ENCODE measurements at regions not wholly inside any gene's neighbourhood (a gene's known extent, or its start where the extent isn't known, plus 50 kb on each side); places are given as distances from the start of the nearest gene placed in this dataset.
"Not testable (repeated sequence)": the region's sequence is repeated elsewhere in the genome, so short reads cannot be mapped to it uniquely, and the experiment has no call there.

DNA sequence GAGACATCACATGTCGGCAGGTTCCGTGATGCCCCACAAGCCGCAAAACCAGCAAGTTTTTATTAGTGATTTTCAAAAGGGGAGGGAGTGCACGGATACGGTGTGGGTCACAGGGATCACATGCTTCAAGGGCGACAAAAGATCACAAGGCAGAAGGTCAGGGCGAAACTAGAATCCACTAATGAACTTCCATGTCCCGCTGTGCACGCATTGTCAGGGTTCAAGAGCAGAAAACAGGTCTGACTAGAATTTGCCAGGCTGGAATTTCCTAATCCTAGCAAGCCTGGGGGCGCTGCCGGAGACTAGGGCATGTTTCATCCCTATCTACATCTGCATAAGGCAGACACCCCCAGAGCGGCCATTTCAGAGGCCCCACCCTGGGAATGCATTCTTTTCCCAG is 225.2 kb downstream of the NPHP4 start:
- not testable (repeated sequence) for DNase-seq (ENCODE audit: low read depth)

DNA sequence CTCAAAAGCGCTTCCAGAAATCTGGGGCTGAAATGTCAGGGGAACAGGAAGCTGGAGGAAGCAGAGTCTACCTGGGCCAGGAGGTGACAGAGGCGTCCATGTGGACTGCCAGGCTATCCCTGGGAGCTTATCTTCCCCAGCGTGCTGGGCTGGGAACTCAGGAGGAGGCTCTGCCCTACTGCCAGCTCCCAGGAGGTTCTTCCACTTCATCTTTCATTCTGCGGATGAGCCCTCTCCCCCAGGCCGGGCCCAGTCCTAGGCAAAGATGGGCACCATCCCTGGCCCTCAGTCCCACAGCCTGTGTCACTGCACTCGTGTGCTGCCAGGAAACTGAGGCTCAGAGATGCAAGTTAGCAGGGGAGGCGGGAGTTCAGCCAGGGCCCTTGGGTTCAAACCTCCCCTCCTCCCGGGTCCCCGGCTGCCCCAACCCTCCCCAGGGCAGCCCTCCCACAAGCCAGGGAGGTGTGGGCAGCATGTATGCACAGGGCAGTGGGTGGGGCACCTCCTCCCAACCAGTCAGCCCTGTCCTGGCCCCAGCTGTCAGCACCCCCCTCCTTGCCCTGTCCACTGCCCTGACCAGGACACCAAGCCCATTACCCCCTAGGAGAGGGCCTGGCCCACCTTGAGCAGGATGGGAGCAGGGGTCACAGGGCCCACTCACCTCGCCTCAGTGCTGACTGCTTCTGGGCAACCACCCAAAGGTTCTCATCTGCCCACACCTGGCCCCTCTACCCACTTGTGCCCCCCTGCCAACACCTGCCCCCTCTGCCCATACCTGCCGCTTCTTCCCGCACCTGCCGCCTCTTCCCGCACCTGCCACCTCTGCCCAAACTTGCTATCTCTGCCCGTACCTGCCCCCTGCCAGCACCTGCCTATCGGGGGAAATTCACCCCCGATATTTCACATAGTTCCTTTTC is 226.0 kb downstream of the NPHP4 start:
- no peak for DNase-seq (ENCODE audit: low read depth)

DNA sequence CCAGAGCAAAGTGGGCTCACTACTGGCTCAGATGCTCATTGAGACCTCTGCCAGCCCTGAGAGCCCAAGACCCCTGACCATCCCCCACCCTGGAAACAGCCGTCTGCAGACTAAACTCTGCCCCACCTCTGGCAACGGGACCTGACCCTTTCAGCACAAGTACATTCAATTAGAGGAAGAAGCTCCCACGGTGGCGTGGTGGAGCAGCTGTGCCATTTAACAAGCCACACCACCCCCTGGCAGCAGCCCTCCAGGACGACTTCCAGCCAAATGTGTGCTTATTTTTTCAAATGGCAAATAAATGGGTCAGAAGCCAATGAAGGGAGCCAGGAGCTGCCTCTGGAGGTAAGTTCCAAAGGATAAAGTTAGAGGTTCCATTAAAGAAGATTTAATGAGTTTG is 226.7 kb downstream of the NPHP4 start:
- no peak for DNase-seq (ENCODE audit: low read depth)

DNA sequence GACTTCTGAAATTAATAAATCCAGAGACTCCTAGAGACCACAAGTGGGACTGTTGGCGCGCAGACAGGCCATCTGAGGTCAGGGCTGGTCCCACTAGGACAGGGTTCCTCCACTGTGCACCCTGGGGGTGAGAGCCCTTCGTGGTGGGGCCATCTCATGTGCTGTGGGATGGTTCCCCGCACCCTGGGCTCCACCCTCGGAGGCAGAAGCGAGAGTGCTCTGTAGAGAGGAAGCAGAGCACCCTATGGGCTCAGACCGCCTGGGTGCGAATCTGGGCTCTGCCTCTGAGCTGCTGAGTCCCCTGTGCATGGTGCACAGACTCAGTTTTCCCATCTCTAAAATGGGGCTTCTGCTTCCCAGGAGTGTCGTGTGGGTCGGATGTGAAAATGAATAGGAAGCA is 227.3 kb downstream of the NPHP4 start:
- no peak for DNase-seq (ENCODE audit: low read depth)

GRCh38 chr1:5764464-5764863 is 227.8 kb downstream of the NPHP4 start:
- DNase-seq (ENCODE audit: low read depth) = no peak

DNA sequence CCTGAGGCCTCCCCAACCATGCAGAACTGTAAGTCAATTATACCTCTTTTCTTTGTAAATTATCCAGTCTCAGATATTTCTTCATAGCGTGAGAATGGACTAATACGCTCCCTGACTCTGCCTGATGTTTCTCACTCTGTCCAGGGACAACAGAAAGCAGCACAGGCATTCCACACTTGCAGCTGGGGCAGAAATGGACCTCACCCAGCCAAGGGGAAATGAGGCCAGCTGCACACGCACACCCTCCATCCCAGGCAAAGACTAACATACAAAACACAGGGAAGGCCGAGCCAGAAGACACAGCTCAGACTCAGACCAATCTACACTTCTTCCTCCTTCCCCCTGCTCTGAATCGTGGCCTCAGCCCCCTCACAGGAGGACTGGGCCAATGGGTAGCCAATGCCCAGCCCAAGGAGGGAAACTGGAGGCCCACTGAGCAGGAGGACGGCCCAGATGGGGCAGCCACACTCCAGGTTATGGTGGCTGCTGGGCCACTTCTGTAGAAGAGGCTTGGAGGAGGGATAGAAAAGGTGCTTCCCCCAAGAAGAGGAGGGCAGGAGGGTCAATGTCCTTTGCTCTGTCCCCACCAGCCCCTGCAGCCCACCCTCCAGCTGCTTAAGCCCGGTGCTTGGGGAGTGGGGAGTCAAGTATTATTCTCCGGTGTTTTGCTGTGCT is 228.4 kb downstream of the NPHP4 start:
- no peak for DNase-seq (ENCODE audit: low read depth)

GRCh38 chr1:5758859-5759578 is 233.2 kb downstream of the NPHP4 start:
- no peak for DNase-seq (ENCODE audit: low read depth)

- DNase-seq (ENCODE audit: low read depth) = no peak
Measured at GRCh38 chr1:5758000-5758858, 234.0 kb downstream of the NPHP4 start.

GRCh38 chr1:5757187-5757805 is 234.9 kb downstream of the NPHP4 start:
- no peak for DNase-seq (ENCODE audit: low read depth)

DNA sequence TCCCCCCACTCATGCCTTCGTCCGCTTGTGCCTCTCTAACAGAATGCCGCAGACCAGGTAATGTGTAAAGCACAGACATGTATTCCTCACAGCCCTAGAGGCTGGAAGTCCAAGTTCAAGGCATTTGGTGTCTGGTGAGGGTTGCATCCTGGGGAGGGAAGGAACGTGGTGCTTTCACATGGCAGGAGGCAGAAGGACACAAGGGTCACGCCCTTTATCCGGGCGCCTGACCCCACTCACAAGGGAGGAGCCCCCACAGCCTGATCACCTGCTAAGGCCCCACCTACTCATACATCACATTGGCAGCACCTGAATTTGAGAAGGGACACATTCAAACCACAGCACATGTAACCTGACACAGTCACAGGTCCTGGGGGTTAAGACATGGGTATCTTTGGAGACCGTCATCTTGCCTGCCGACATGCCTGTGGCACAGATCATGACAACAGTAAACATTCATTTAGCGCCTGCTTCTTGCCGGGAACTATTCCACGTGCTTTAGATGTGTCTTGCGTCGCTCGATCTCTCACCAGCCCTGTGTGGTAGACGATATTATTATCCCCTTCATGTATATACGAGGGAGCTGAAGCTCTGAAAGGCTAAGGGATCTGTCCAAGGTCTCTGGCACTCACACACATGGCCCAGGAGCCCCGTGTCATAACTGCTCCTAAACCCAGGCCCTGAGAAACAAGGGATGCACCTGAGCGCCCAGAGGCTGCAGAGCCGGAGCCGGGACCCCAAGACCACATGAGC is 235.6 kb downstream of the NPHP4 start:
- no peak for DNase-seq (ENCODE audit: low read depth)

- no peak for DNase-seq (ENCODE audit: low read depth)
Measured at GRCh38 chr1:5755552-5756125, 236.6 kb downstream of the NPHP4 start.

- no peak for DNase-seq (ENCODE audit: low read depth)
Measured at GRCh38 chr1:5754817-5755551, 237.2 kb downstream of the NPHP4 start.

GRCh38 chr1:5753549-5754421 is 238.4 kb downstream of the NPHP4 start:
- no peak for DNase-seq (ENCODE audit: low read depth)

DNA sequence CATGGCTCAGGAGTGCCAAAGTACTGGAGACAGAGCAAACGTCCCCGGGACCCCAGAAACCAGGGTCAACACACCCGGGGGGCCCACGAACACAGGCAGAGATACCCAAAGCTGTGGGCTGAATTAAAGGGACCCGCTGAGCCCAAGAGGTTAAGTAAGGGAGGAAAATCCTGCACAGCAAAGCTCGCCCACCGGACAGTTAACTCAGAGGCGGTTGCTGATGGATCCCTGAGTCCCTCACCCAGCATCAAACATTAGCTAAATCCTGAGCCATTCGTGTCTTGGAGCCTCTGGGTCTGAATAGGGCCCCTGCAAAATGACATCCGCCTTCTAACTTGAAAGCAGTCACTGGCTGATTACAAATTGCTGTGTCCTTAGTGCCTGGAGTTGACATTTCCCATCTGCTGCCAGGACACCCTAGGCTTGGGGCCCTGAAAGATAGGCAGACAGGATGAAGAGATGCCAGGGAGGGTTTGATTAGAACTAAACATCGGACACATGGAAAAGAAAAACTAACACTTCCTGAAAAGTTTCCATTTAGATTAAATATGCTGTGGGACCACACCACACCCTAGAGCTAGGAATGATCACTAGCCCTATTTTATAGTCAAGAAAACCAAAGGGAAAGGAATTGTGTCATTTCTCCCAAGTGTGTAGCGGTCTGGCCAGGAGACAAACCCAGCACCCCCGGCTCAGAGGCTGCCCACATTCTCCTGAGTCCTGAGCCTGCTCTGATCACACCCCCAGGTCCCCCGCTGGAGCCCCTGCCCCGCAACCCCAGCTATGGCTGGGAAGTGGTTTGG is 239.3 kb downstream of the NPHP4 start:
- no peak for DNase-seq (ENCODE audit: low read depth)

DNA sequence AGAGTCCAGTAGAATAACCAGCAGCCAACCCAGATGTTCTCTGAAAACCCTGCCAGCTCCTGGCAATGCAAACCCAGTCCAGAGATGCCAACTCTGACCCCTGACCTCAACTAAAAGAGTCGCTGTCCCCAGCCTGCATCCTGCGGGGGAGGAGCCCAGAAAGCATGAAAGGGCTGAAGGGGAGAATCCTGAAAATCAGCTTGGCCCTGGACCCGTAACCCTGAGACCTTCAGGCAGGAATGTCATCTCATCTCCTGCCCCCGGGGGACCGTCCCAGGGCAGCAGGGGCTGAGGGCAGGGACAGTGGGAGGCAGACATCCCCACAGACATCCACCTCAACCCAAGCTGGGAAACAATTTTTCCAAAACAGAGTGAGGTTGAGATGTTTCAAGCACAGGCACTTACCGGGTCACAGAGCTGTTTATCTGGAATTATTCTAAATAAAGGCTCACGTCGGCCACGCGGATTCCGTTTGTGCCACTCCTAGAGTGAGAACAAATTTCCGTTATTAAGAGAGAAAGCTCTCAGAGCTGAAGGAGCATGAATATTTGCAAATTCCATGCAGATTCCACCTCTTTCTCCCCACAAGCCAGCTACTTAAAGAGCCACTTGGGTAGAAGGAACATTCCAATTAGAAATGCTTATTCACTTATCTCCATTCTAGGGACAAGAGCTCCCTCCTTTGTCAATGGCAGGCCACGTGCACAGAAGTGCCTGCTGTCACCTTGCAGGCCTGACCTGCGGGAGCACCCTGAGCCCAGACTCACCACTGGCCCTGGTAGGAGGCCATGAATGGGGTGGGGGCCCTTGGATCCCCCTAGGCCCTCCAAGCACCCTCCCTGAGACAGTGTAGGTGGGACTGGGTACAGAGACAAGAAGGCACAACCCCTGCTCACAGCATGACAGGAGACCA is 240.1 kb downstream of the NPHP4 start:
- DNase-seq (ENCODE audit: low read depth) = no peak

DNA sequence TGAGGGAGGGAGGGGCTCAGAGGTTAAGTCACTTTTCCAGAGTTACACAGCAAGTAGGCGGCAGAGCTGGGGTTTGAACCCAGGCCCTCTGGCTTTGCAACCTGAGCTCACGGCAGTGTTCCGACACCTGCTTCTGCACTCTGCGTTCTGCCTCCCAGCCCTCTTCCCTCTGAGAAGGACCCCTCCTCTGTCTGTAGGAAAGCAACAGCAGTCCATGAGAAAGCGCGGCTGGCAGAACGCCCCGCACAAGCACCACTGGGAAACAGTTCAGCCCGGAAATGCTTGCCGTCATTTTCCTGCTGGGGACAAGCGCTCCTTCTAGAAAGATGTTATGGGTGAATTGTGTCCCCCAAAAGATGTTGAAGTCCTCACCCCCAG is 241.1 kb downstream of the NPHP4 start:
- no peak for DNase-seq (ENCODE audit: low read depth)
